CD14-positive monocyte (primary cell): ENCODE measurements at regions not wholly inside any gene's neighbourhood (a gene's known extent, or its start where the extent isn't known, plus 50 kb on each side); places are given as distances from the start of the nearest gene placed in this dataset.

ENCODE experiments used
- DNase-seq, 3 donors: peaks; one replicate each; pipeline ENCODE4 v3.0.0-alpha.2; 2011 to 2022
- H2AFZ ChIP-seq: 2 replicates; pipeline ENCODE4 v1.6.0; 2012; ENCODE audit warnings: mild to moderate bottlenecking, low read depth, low read length, inconsistent platforms; ENCODE audit not compliant: insufficient read depth, poor library complexity, severe bottlenecking
- H3K27ac ChIP-seq, 2 donors: 1 replicate in 1 of 2; 2 replicates in 1 of 2; pipeline ENCODE4 v1.5.1; 2012 to 2013; ENCODE audit warnings: low read length in 2 of 2, control low read depth in 1 of 2, inconsistent platforms in 1 of 2, low read depth in 1 of 2, mild to moderate bottlenecking in 1 of 2
- H3K27me3 ChIP-seq, 2 donors: one replicate each; pipeline versions ENCODE4 v1.6.0 to v1.6.1; 2011 to 2013; ENCODE audit warnings: low read length in 2 of 2; ENCODE audit not compliant: control insufficient read depth in 2 of 2, insufficient read depth in 2 of 2
- H3K36me3 ChIP-seq, 2 donors: replicated peaks in 1 of 2; 1 replicate in 1 of 2; 2 replicates in 1 of 2; pipeline versions ENCODE4 v1.5.1 to v1.6.1; 2012 to 2013; ENCODE audit warnings: low read length in 2 of 2, control low read depth in 1 of 2, inconsistent platforms in 1 of 2, mild to moderate bottlenecking in 1 of 2; ENCODE audit not compliant: insufficient read depth in 2 of 2, control insufficient read depth in 1 of 2
- H3K4me1 ChIP-seq, 2 donors: 1 replicate in 1 of 2; 2 replicates in 1 of 2; pipeline versions ENCODE4 v1.5.1 to v1.6.1; 2012 to 2013; ENCODE audit warnings: low read length in 2 of 2, control low read depth in 1 of 2, inconsistent platforms in 1 of 2, mild to moderate bottlenecking in 1 of 2, moderate library complexity in 1 of 2; ENCODE audit not compliant: insufficient read depth in 2 of 2, control insufficient read depth in 1 of 2
- H3K4me2 ChIP-seq: replicated peaks from 2 replicates; pipeline ENCODE3; 2012; ENCODE audit warnings: low read length, moderate library complexity, mild to moderate bottlenecking; ENCODE audit not compliant: poor library complexity, severe bottlenecking; ENCODE audit errors: extremely low read depth
- H3K4me3 ChIP-seq, 3 experiments: fragments of 200-600 bp in 1 of 3; sonication (generic) in 1 of 3; replicated peaks in 1 of 3; 1 replicate in 2 of 3; 2 replicates in 1 of 3; pipeline ENCODE4 v1.5.1; 2011 to 2013; ENCODE audit warnings: low read length in 3 of 3, mild to moderate bottlenecking in 3 of 3, control low read depth in 2 of 3, low read depth in 2 of 3, inconsistent platforms in 1 of 3, moderate library complexity in 1 of 3
- H3K79me2 ChIP-seq: 2 replicates; pipeline ENCODE4 v1.6.0; 2012; ENCODE audit warnings: mild to moderate bottlenecking, control low read depth, inconsistent platforms, low read length, moderate library complexity; ENCODE audit not compliant: insufficient read depth
- H3K9ac ChIP-seq: 2 replicates; pipeline ENCODE4 v1.6.0; 2017; ENCODE audit warnings: low read length, mild to moderate bottlenecking; ENCODE audit not compliant: insufficient read depth, poor library complexity, severe bottlenecking
- H3K9me3 ChIP-seq, 2 donors: replicated peaks in 1 of 2; 1 replicate in 1 of 2; 2 replicates in 1 of 2; pipeline versions ENCODE4 v1.5.1 to v1.6.1; 2012 to 2013; ENCODE audit warnings: low read length in 2 of 2, control low read depth in 1 of 2; ENCODE audit not compliant: control insufficient read depth in 1 of 2, insufficient read depth in 1 of 2
- H4K20me1 ChIP-seq: 2 replicates; pipeline ENCODE4 v1.6.0; 2012; ENCODE audit warnings: mild to moderate bottlenecking, low read length, control low read depth, moderate library complexity; ENCODE audit not compliant: insufficient read depth
- H3K27ac Mint-ChIP-seq, 7 donors: one replicate each; pipeline ENCODE4 v1.8.0; 2020; ENCODE audit warnings: mild to moderate bottlenecking in 7 of 7, mixed read lengths in 7 of 7, moderate library complexity in 6 of 7, inconsistent platforms in 2 of 7
- H3K27me3 Mint-ChIP-seq, 3 donors: one replicate each; pipeline ENCODE4 v1.8.0; 2021 to 2022; ENCODE audit warnings: low read depth in 3 of 3, mild to moderate bottlenecking in 3 of 3, mixed read lengths in 3 of 3, moderate library complexity in 3 of 3, inconsistent platforms in 1 of 3
- H3K36me3 Mint-ChIP-seq, 2 donors: one replicate each; pipeline ENCODE4 v1.8.0; 2020; ENCODE audit warnings: mixed read lengths in 2 of 2, inconsistent platforms in 1 of 2, mild to moderate bottlenecking in 1 of 2
- H3K4me1 Mint-ChIP-seq: one replicate; pipeline ENCODE4 v1.8.0; 2020; ENCODE audit warnings: mild to moderate bottlenecking, mixed read lengths
- H3K4me3 Mint-ChIP-seq, 2 donors: one replicate each; pipeline ENCODE4 v1.8.0; 2020; ENCODE audit warnings: mild to moderate bottlenecking in 2 of 2, mixed read lengths in 2 of 2, moderate library complexity in 1 of 2
- H3K9me3 Mint-ChIP-seq, 7 donors: one replicate each; pipeline ENCODE4 v1.8.0; 2020 to 2022; ENCODE audit warnings: mixed read lengths in 7 of 7, mild to moderate bottlenecking in 6 of 7, moderate library complexity in 6 of 7, inconsistent platforms in 2 of 7
- CTCF ChIP-seq: fragments of 200-600 bp; IDR thresholded peaks from one replicate; pipeline ENCODE4 v1.8.0; 2022; ENCODE audit warnings: antibody characterized with exemption, mild to moderate bottlenecking
- WGBS: methylation state at CpG from one replicate; pipeline ENCODE4 v1.1.5; 2013; ENCODE audit warnings: missing lambda C conversion rate; ENCODE audit not compliant: insufficient coverage; 5-methylcytosine and 5-hydroxymethylcytosine counted together
- intact Hi-C, 2 donors: fragments of 100-400 bp; cut with micrococcal nuclease; formaldehyde crosslinking; loops; one replicate each; pipeline versions ENCODE4 v1.15.0 to v1.15.1; 2023

GRCh38 chr15:46177219-46177618 lies 542.4 kb downstream of the SQOR start:
- no peak for TF ChIP-seq CTCF
- Mint-ChIP-seq H3K36me3 (no peaks in the 10 kb centered on the region), H3K4me1 (no peaks in the 10 kb centered on the region), H3K9me3 (peaks cover 3 to 13% (median 7%) of the 10 kb centered on the region in 7 donors), H3K27ac (no peak overlapping the region), H3K27me3 (no peaks in the 10 kb centered on the region), H3K4me3 (no peak overlapping the region)
- no peak overlapping the region for H3K9ac ChIP-seq
- H3K27ac ChIP-seq: no peak overlapping the region
- no peak for DNase-seq
- no CpG with 5 or more reads among the region's 2 CpGs for WGBS
- intact Hi-C loops: no loop called here
- no peaks in the 10 kb centered on the region for H3K79me2 ChIP-seq
- no peaks in the 10 kb centered on the region for H3K36me3 ChIP-seq
- no peaks in the 10 kb centered on the region for H3K4me1 ChIP-seq
- no peaks in the 10 kb centered on the region for H4K20me1 ChIP-seq
- H3K27me3 ChIP-seq: no peaks in the 10 kb centered on the region
- H3K4me3 ChIP-seq: no peak overlapping the region
- no peak overlapping the region for H2AFZ ChIP-seq
- no peak overlapping the region for H3K4me2 ChIP-seq
- H3K9me3 ChIP-seq: peaks cover 1 to 16% of the 10 kb centered on the region in 2 donors

- H3K79me2 ChIP-seq: no peaks in the 10 kb centered on the region
- no peaks in the 10 kb centered on the region for H3K36me3 ChIP-seq
- intact Hi-C loops: no loop called here
- WGBS: no CpG with 5 or more reads among the region's 1 CpG
- no peak overlapping the region for H3K4me2 ChIP-seq
- H2AFZ ChIP-seq: no peak overlapping the region
- Mint-ChIP-seq H3K4me1 (no peaks in the 10 kb centered on the region), H3K9me3 (peaks cover 5 to 16% (median 10%) of the 10 kb centered on the region in 7 donors), H3K4me3 (no peak overlapping the region), H3K27ac (no peak overlapping the region), H3K36me3 (no peaks in the 10 kb centered on the region), H3K27me3 (no peaks in the 10 kb centered on the region)
- no peaks in the 10 kb centered on the region for H4K20me1 ChIP-seq
- no peak for TF ChIP-seq CTCF
- no peak overlapping the region for H3K27ac ChIP-seq
- no peak overlapping the region for H3K9ac ChIP-seq
- no peak overlapping the region for H3K4me3 ChIP-seq
- H3K27me3 ChIP-seq: no peaks in the 10 kb centered on the region
- no peaks in the 10 kb centered on the region for H3K4me1 ChIP-seq
- peaks cover 4 to 13% of the 10 kb centered on the region in 2 donors for H3K9me3 ChIP-seq
- no peak for DNase-seq
These were observed 543.3 kb downstream of the SQOR start for GRCh38 chr15:46178138-46178537.
